Lung (tissue), 11 donors: ENCODE measurements at regions not wholly inside any gene's neighbourhood (a gene's known extent, or its start where the extent isn't known, plus 50 kb on each side); places are given as distances from the start of the nearest gene placed in this dataset.
"Not testable (repeated sequence)": the region's sequence is repeated elsewhere in the genome, so short reads cannot be mapped to it uniquely, and the experiment has no call there.

Experiments
- ATAC-seq: fragments of 200-7000 bp; cut with Tn5 transposase; one replicate; pipeline ENCODE4 v1.9.1; 2020; ENCODE audit warnings: moderate number of reproducible peaks; ENCODE audit not compliant: insufficient read depth, low FRiP score
- DNase-seq, 3 donors: peaks; one replicate each; pipeline ENCODE4 v3.0.0-alpha.2; 2013 to 2017
- H3K27ac ChIP-seq, 2 donors: one replicate each; pipeline ENCODE4 v1.5.1; 2013; ENCODE audit warnings: mild to moderate bottlenecking in 2 of 2, moderate library complexity in 2 of 2, control low read depth in 1 of 2, inconsistent platforms in 1 of 2, low read depth in 1 of 2, low read length in 1 of 2
- H3K27me3 ChIP-seq, 3 donors: one replicate each; pipeline ENCODE4 v1.5.1; 2013; ENCODE audit warnings: low read length in 2 of 3; ENCODE audit not compliant: control insufficient read depth in 3 of 3, insufficient read depth in 3 of 3
- H3K36me3 ChIP-seq, 4 donors: one replicate each; pipeline ENCODE4 v1.5.1; 2013; ENCODE audit warnings: low read length in 4 of 4, mild to moderate bottlenecking in 1 of 4, moderate library complexity in 1 of 4; ENCODE audit not compliant: control insufficient read depth in 4 of 4, insufficient read depth in 4 of 4
- H3K4me1 ChIP-seq, 5 donors: one replicate each; pipeline ENCODE4 v1.5.1; 2013; ENCODE audit warnings: low read length in 5 of 5, mild to moderate bottlenecking in 2 of 5, moderate library complexity in 1 of 5; ENCODE audit not compliant: control insufficient read depth in 5 of 5, insufficient read depth in 5 of 5
- H3K4me3 ChIP-seq: one replicate; pipeline ENCODE4 v1.5.1; 2013; ENCODE audit warnings: mild to moderate bottlenecking, control low read depth, moderate library complexity
- H3K9ac ChIP-seq, 2 donors: one replicate each; pipeline ENCODE4 v1.5.1; 2013; ENCODE audit warnings: low read length in 2 of 2, control low read depth in 1 of 2; ENCODE audit not compliant: insufficient read depth in 1 of 2
- H3K9me3 ChIP-seq, 4 donors: one replicate each; pipeline ENCODE4 v1.5.1; 2013; ENCODE audit warnings: low read length in 3 of 4, mild to moderate bottlenecking in 1 of 4, moderate library complexity in 1 of 4; ENCODE audit not compliant: control insufficient read depth in 4 of 4, insufficient read depth in 3 of 4
- WGBS, 2 donors: extraction: QIAGEN DNeasy Blood & Tissue Kit; methylation state at CpG; one replicate each; pipeline ENCODE4 v1.1.7; 2013; 5-methylcytosine and 5-hydroxymethylcytosine counted together
- TF ChIP-seq, protein P1 (sequence below): IDR thresholded peaks from 2 replicates; pipeline ENCODE4 v1.5.1; 2012; ENCODE audit warnings: mild to moderate bottlenecking; ENCODE audit errors: control extremely low read depth, extremely low read depth
- donor health status: control.
- donor health status: control.
- donor health status: Bipolar disorder and iron deficiency.
- donor health status: healthy.
- donor health status: DM: yes; HTN: yes; CAD: no.

DNA sequence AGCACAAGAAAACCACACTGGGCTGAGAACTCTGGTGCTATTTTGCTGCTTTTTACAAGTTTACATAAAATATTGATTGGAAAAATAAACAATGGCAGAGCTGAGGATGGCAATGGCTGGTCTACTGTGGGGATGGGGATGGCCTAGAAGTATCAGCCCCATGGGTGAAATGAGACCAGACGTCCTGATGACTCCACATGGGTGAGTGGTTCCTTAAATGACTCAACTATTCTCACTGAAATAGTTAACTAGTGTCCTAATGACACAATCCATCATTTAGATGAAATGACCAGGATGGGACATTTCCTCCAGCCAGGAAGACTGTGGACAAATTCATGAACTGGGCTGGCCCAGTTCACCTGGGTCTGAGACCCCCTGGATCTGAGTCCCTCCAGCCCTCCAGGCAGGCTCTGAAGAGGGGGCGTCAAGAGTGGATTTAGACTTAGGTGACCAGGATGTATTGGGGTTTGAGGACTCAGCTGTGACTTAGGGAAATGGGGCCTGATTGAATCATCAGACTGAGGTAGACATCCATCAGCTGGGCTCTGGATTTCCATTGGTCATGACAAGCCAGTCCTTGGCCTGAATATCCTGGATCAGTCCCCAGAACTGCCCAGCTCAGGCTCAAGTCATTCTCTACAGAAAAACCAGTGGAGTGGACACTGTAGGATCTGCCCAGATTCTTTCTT, 98.2 kb upstream of the IGLL5 start:
- Histone ChIP-seq H3K9me3 (no peaks in the 10 kb centered on the region), H3K4me1 (peaks cover 0 to 5% (median 0%) of the 10 kb centered on the region in 5 donors), H3K36me3 (no peaks in the 10 kb centered on the region), H3K27me3 (no peaks in the 10 kb centered on the region), H3K27ac (no peak overlapping the region), H3K4me3 (no peak overlapping the region), H3K9ac (no peak overlapping the region)
- DNase-seq, result no peak
- 66 to 74% methylated on average over 2 of the region's 2 CpGs for WGBS, 2 donors
- TF ChIP-seq, protein P1, sequence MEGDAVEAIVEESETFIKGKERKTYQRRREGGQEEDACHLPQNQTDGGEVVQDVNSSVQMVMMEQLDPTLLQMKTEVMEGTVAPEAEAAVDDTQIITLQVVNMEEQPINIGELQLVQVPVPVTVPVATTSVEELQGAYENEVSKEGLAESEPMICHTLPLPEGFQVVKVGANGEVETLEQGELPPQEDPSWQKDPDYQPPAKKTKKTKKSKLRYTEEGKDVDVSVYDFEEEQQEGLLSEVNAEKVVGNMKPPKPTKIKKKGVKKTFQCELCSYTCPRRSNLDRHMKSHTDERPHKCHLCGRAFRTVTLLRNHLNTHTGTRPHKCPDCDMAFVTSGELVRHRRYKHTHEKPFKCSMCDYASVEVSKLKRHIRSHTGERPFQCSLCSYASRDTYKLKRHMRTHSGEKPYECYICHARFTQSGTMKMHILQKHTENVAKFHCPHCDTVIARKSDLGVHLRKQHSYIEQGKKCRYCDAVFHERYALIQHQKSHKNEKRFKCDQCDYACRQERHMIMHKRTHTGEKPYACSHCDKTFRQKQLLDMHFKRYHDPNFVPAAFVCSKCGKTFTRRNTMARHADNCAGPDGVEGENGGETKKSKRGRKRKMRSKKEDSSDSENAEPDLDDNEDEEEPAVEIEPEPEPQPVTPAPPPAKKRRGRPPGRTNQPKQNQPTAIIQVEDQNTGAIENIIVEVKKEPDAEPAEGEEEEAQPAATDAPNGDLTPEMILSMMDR, result no peak
- no peak for ATAC-seq

DNA sequence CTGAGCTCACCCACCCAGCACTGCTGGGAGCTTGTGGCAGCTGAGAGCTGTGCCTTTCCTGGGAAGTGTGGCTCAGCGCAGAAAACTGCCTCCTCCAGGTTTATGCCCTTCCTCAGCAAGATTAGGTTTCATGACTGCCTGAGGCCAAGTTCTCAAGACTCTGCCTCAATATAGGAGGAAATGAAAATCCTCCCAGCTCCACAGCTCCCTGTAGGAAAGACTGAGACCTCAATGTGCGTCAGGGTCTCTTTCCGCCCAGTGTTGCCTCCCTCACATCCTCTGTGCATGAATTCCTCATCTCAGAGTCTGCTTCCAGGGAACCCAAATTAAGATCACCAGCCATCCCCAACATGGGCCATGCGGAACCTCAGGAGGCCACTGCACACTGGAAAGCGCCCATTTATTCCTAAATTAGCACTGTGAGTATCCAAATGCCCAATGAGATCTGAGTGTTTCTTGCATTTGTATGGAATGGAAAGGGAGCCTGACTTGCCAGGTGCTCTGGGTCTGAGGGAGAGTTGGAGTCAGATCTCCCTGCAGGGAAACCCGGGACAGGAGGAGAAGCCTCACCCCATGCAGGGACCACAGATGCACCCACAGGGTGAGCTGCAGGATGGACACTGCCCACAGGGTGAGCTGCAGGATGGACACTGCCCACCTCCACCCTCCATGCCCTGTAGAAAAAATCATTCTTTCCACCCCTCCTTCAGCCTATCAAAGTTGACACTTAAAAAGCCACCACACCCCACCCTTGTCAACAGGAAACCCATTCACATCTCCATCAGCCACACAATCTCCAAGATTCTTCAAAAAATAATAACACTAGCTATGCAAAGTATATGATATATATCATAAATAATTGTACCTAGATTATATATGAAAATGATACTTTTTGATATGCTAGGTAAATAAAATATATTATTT, 97.4 kb upstream of the IGLL5 start:
- H3K4me1 ChIP-seq, result peaks cover 0 to 5% (median 0%) of the 10 kb centered on the region in 5 donors
- WGBS, 2 donors, result 89 to 95% methylated on average over 6 of the region's 6 CpGs
- no peak overlapping the region for H3K4me3 ChIP-seq
- H3K27me3 ChIP-seq, result no peaks in the 10 kb centered on the region
- no peak for ATAC-seq
- TF ChIP-seq, protein P1, result no peak
- no peak overlapping the region for H3K27ac ChIP-seq
- no peak overlapping the region for H3K9ac ChIP-seq
- DNase-seq, result no peak
- no peaks in the 10 kb centered on the region for H3K9me3 ChIP-seq
- no peaks in the 10 kb centered on the region for H3K36me3 ChIP-seq

DNA sequence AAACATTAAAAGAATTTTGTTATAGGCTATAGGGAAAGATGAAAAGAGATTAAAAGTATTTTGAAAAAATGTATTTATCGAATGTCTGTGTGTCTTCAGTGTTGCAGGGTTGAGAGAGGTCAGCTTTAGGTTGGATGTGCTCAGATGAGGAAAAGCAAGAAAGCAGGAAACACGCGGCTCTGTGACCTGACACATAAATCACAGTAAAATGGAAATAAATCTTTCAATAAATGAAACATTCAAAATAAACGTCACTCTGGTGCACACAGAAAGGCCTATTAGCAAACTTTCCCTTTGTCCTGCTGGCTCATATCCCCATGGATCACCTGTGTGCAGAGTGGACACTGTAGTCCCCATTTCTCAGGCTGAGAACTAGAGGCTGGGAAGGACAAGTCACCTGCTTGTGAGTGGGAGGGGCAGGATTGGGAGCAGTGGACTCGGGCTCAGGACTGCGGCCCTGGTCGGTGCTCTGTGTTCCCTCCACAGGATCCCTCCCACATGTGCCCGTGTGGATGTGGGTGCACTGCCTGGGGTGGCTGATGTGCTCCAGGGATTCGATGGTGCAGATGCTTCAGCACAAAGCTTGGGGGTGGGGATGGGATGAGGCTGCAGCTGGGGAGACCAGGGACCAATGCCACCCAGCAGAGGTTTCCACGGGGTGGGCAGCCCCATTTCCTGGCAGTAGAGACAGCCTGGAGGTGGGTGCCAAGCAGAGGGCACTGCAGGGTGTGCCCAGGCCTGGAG, 96.0 kb upstream of the IGLL5 start:
- ATAC-seq, result no peak
- H3K36me3 ChIP-seq, result no peaks in the 10 kb centered on the region
- WGBS, 2 donors, result 55 to 57% methylated on average over 10 of the region's 10 CpGs
- peaks cover 0 to 1% (median 0%) of the 10 kb centered on the region in 5 donors for H3K4me1 ChIP-seq
- TF ChIP-seq, protein P1, result no peak
- H3K9me3 ChIP-seq, result no peaks in the 10 kb centered on the region
- H3K27me3 ChIP-seq, result no peaks in the 10 kb centered on the region
- no peak overlapping the region for H3K4me3 ChIP-seq
- H3K27ac ChIP-seq, result no peak overlapping the region
- no peak for DNase-seq
- H3K9ac ChIP-seq, result no peak overlapping the region

DNA sequence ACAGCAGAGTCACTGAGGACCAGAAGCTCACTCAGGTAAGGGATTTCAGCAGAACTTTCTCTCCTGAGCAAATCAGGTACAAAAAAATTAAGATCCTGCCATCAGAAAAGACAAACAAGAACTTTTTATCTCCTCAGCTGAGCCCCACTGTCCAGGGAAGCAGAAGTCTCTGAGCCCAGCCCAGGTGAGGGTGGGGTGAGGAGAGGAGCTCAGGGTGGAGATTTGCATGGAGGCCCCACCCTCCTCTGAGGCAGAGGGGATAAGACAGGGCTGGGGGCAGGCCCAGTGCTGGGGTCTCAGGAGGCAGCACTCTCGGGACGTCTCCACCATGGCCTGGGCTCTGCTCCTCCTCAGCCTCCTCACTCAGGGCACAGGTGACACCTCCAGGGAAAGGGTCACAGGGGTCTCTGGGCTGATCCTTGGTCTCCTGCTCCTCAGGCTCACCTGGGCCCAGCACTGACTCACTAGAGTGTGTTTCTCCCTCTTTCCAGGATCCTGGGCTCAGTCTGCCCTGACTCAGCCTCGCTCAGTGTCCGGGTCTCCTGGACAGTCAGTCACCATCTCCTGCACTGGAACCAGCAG, 95.3 kb upstream of the IGLL5 start:
- WGBS, 2 donors, result 77 to 98% methylated on average over 3 to 4 of the region's 4 CpGs
- DNase-seq, H3K36me3 ChIP-seq, H3K27ac ChIP-seq, H3K9me3 ChIP-seq, H3K4me3 ChIP-seq, H3K4me1 ChIP-seq, ATAC-seq, H3K9ac ChIP-seq, H3K27me3 ChIP-seq: not testable (repeated sequence)

DNA sequence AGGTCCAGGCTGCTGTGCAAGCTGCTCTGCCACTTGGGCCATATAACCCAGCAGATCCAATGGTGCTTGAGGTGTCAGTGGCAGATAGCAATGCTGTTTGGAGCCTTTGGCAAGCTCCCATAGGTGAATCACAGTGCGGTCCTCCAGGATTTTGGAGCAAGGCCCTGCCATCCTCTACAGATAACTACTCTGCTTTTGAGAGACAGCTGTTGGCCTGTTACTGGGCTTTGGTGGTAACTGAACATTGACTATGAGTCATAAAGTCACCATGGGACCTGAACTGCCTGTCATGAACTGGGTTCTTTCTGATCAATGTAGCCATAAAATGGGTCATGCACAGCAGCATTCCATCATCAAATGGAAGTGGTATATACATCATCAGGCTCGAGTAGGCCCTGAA, 92.0 kb upstream of the IGLL5 start:
- not testable (repeated sequence) for H3K36me3 ChIP-seq, H3K27me3 ChIP-seq, H3K9me3 ChIP-seq, H3K4me1 ChIP-seq, H3K4me3 ChIP-seq, ATAC-seq, H3K27ac ChIP-seq, DNase-seq, H3K9ac ChIP-seq
- 88 to 90% methylated on average over 2 of the region's 2 CpGs for WGBS, 2 donors
